DND-41 (cell line): ENCODE measurements at regions not wholly inside any gene's neighbourhood (a gene's known extent, or its start where the extent isn't known, plus 50 kb on each side); places are given as distances from the start of the nearest gene placed in this dataset.

Source experiments
- ATAC-seq: fragments of 200-7000 bp; cut with Tn5 transposase; 3 replicates; pipeline ENCODE4 v1.9.1; 2021; ENCODE audit warnings: low read depth; ENCODE audit not compliant: insufficient read depth
- DNase-seq: peaks from one replicate; pipeline ENCODE4 v3.0.0-alpha.2; 2020
- H2AFZ ChIP-seq: 2 replicates; pipeline ENCODE4 v1.6.0; 2012; ENCODE audit warnings: low read depth, low read length
- H3K27ac ChIP-seq: 2 replicates; pipeline ENCODE4 v1.5.1; 2012; ENCODE audit warnings: low read length, inconsistent platforms
- H3K27me3 ChIP-seq: fragments of 200-600 bp; sonication (generic); 2 replicates; pipeline ENCODE4 v1.6.0; 2012; ENCODE audit warnings: low read length, mild to moderate bottlenecking, inconsistent platforms; ENCODE audit not compliant: insufficient read depth, poor library complexity
- H3K36me3 ChIP-seq: 2 replicates; pipeline ENCODE4 v1.5.1; 2012; ENCODE audit warnings: low read length, inconsistent platforms; ENCODE audit not compliant: insufficient read depth
- H3K4me1 ChIP-seq: 2 replicates; pipeline ENCODE4 v1.5.1; 2012; ENCODE audit warnings: mild to moderate bottlenecking, low read length; ENCODE audit not compliant: insufficient read depth
- H3K4me2 ChIP-seq: 2 replicates; pipeline ENCODE4 v1.6.0; 2012; ENCODE audit warnings: mild to moderate bottlenecking, moderate library complexity, low read length, inconsistent platforms; ENCODE audit not compliant: insufficient read depth
- H3K4me3 ChIP-seq, 2 experiments: fragments of 200-600 bp in 1 of 2; shearing (Covaris generic) in 1 of 2; 2 replicates each; pipeline ENCODE4 v1.5.1; 2012 to 2016; ENCODE audit warnings: inconsistent platforms in 2 of 2, low read length in 2 of 2, mild to moderate bottlenecking in 2 of 2, low read depth in 1 of 2, moderate library complexity in 1 of 2
- H3K79me2 ChIP-seq: 2 replicates; pipeline ENCODE4 v1.6.0; 2012; ENCODE audit warnings: low read length, inconsistent platforms; ENCODE audit not compliant: insufficient read depth
- H3K9ac ChIP-seq: 2 replicates; pipeline ENCODE4 v1.6.0; 2012; ENCODE audit warnings: low read depth, mild to moderate bottlenecking, inconsistent platforms, low read length, moderate library complexity
- H3K9me3 ChIP-seq: 2 replicates; pipeline ENCODE4 v1.5.1; 2012; ENCODE audit warnings: low read length, moderate library complexity, mild to moderate bottlenecking, inconsistent platforms; ENCODE audit not compliant: insufficient read depth, severe bottlenecking
- H4K20me1 ChIP-seq: 2 replicates; pipeline ENCODE4 v1.6.0; 2012; ENCODE audit warnings: low read length; ENCODE audit not compliant: insufficient read depth
- EZH2 ChIP-seq: IDR thresholded peaks from 3 replicates; pipeline ENCODE4 v1.6.1; 2012; ENCODE audit warnings: borderline replicate concordance, low read depth, mild to moderate bottlenecking, moderate library complexity, low read length, inconsistent platforms; ENCODE audit not compliant: severe bottlenecking
- TF ChIP-seq, protein P1 (sequence below): IDR thresholded peaks from 2 replicates; pipeline ENCODE4 v1.5.1; 2012; ENCODE audit warnings: borderline replicate concordance, low read length, moderate library complexity, mild to moderate bottlenecking; ENCODE audit not compliant: poor library complexity, severe bottlenecking; ENCODE audit errors: extremely low read depth

DNA sequence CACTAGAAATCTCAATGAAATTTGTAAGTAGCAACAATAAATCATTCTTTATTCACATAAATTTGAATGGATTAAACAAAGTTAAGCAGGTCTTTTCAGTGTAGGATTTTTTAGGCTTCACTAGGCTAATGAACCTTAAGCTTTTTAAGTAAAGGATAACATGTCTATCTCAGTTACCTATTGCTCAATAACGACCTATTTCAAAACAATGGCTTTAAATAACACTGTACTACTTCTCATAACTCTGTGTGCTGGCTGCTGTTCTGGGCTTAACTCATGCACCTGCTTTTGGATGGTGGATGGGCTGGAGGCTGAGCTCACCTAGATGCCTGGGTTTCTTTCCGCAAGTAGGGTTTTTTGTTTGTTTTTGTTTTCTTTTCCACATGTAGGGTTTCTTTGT, 495.0 kb upstream of the SLIT2 start:
- Histone ChIP-seq H3K36me3 (no peaks in the 10 kb centered on the region), H4K20me1 (no peaks in the 10 kb centered on the region), H3K9me3 (no peaks in the 10 kb centered on the region), H3K4me3 (no peak overlapping the region), H3K79me2 (no peaks in the 10 kb centered on the region), H3K4me2 (no peak overlapping the region), H3K27ac (no peak overlapping the region), H3K9ac (no peak overlapping the region), H2AFZ (no peak overlapping the region), H3K4me1 (no peaks in the 10 kb centered on the region), H3K27me3 (no peaks in the 10 kb centered on the region)
- DNase-seq (no peak), ATAC-seq (no peak)
- TF ChIP-seq, protein P1, sequence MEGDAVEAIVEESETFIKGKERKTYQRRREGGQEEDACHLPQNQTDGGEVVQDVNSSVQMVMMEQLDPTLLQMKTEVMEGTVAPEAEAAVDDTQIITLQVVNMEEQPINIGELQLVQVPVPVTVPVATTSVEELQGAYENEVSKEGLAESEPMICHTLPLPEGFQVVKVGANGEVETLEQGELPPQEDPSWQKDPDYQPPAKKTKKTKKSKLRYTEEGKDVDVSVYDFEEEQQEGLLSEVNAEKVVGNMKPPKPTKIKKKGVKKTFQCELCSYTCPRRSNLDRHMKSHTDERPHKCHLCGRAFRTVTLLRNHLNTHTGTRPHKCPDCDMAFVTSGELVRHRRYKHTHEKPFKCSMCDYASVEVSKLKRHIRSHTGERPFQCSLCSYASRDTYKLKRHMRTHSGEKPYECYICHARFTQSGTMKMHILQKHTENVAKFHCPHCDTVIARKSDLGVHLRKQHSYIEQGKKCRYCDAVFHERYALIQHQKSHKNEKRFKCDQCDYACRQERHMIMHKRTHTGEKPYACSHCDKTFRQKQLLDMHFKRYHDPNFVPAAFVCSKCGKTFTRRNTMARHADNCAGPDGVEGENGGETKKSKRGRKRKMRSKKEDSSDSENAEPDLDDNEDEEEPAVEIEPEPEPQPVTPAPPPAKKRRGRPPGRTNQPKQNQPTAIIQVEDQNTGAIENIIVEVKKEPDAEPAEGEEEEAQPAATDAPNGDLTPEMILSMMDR: no peak
- no peak for TF ChIP-seq EZH2

DNA sequence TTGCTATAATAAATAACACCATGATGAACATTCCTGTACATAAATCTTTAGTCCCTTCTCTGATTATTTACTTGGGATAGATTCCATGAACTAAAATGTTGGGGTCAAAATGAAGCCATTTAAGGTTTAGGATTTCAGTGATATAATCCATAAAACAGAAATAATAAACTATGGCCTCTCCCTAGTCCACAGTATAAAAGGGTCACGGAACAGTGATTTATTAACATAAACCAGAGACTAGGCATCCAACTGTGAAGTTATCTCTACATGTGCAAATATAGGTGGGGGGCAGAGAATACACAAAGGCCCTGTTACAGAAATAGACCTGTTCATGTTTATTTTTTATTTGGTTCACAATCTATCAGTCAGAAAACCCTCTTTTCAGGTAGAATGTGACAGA, 499.1 kb upstream of the SLIT2 start:
- H4K20me1 ChIP-seq: no peaks in the 10 kb centered on the region
- H3K27me3 ChIP-seq: no peaks in the 10 kb centered on the region
- no peak for ATAC-seq
- no peaks in the 10 kb centered on the region for H3K36me3 ChIP-seq
- H3K27ac ChIP-seq: no peak overlapping the region
- no peaks in the 10 kb centered on the region for H3K9me3 ChIP-seq
- no peak overlapping the region for H2AFZ ChIP-seq
- H3K4me2 ChIP-seq: no peak overlapping the region
- no peak overlapping the region for H3K9ac ChIP-seq
- DNase-seq: no peak
- TF ChIP-seq EZH2: no peak
- TF ChIP-seq, protein P1: no peak
- H3K4me3 ChIP-seq: no peak overlapping the region
- no peaks in the 10 kb centered on the region for H3K4me1 ChIP-seq
- H3K79me2 ChIP-seq: no peaks in the 10 kb centered on the region

DNA sequence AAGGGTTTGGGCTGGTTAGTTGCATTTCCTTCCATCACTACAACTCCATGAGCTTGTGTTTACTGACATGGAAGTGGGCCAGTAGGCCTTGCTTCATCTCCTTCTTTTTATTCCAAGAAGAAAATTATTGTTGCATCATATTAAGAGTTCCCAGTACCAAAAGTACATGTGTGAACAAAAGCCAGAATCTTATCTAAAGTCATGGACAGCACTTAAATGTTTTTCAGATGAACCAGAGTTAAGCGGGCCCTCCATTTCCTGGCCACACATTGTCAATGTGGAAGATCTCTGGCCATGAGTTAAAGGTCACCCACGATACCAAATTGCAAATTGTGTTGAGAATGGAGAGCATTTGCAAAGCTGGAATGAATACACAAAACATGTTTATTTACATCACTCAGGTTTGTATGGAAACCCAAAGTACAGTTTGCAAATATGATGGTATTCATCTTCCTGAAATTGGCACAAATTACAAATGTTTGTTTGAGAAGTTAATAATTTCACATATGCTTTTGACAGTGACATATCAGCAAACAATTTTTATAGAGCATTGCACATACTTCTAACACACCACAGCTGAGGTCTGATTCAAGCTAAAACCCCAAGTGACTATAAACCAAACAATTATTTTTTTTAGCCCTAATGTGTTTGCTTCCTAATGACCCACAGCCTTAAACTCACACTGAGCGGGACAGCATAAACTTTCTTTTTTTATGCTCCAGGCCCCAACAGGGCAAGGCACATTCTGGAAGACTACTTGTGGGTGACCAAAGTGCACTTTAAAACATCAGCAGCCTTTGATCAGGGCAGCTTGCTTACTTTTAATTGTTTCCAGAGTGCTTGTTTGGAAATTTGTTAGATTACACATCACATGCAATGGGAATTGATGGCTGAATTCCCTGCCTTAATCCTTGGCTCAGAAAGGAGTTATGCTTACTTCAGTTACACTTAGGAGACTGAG, 502.9 kb upstream of the SLIT2 start:
- no peaks in the 10 kb centered on the region for H3K9me3 ChIP-seq
- DNase-seq (no peak), ATAC-seq (no peak)
- H3K4me3 ChIP-seq: no peak overlapping the region
- no peaks in the 10 kb centered on the region for H3K4me1 ChIP-seq
- no peaks in the 10 kb centered on the region for H4K20me1 ChIP-seq
- no peak overlapping the region for H3K4me2 ChIP-seq
- no peaks in the 10 kb centered on the region for H3K27me3 ChIP-seq
- H3K36me3 ChIP-seq: no peaks in the 10 kb centered on the region
- H3K79me2 ChIP-seq: no peaks in the 10 kb centered on the region
- no peak overlapping the region for H3K9ac ChIP-seq
- H2AFZ ChIP-seq: no peak overlapping the region
- TF ChIP-seq, protein P1: no peak
- TF ChIP-seq EZH2: no peak
- H3K27ac ChIP-seq: no peak overlapping the region
